Activated CD8-positive, alpha-beta memory T cell treated with anti-CD3 and anti-CD28 coated beads for 48 hours (primary cell): ENCODE measurements at regions not wholly inside any gene's neighbourhood (a gene's known extent, or its start where the extent isn't known, plus 50 kb on each side); places are given as distances from the start of the nearest gene placed in this dataset.
"Not testable (repeated sequence)": the region's sequence is repeated elsewhere in the genome, so short reads cannot be mapped to it uniquely, and the experiment has no call there.

ENCODE experiments used
- DNase-seq, 3 experiments: peaks; one replicate each; pipeline ENCODE4 v3.0.0-alpha.2; 2020; ENCODE audit warnings: low read depth in 2 of 3, low spot score in 2 of 3

DNA sequence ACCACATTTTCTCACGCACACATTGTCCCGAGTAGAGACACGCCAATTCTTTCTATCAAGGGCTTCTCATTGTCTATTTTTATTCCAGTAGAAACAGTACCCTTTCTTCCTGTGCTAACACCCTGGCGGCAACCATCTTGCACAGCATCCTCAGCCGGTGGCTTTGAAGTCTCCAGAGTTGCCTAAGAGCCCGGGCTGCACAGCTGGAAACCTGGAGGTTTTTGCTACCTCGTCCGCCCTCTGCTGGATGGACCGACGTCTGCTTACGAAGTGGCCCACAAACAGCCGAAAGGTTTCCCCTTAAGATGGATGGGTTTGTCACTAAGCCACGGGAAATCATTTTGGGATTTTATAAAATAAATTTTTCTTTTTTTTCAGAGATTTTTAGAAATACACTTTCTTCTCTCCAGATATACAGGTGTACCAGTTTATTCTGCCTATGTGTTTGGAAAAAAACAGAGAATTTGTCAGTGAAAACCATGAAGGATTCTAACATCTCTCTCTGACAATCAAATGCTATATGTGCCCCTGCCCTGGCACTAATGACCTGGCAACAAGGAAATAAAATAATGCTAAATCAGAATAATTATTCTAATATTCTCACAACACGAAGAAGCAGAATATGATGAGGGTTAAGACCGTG lies 81.8 kb upstream of the FAM204A start:
- peak; percentile 1 to 23 (median 22) for DNase-seq

DNA sequence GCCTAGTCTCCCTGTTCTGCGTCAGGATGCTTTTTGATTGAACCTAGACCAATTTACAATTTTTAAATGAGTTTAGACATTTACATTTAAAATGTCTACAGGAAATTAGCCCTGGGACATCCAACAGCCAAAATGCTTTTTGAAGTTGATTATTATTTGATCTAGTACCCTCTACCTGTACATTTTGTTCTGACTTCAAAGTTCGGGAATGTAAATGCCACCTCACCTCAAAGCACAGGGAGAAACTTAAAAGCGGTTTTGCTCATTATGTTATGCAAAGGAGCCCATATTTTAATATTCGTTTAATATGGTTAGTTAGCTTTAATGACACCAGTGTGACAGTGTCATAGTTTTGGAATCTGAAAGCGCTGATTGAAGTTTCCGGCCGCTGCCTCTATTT lies 80.1 kb upstream of the FAM204A start:
- no peak for DNase-seq

DNA sequence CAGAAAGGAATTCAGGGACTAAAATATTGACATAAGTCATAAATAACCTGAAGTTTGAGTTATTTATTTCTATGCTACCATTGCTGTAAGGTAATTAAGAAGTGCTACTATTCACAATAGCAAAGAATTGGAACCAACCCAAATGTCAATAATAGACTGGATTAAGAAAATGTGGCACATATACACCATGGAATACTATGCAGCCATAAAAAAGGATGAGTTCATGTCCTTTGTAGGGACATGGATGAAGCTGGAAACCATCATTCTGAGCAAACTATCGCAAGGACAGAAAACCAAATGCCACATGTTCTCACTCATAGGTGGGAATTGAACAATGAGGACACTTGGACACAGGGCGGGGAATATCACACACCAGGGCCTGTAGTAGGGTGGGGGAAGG lies 77.9 kb upstream of the FAM204A start:
- DNase-seq: not testable (repeated sequence)

DNA sequence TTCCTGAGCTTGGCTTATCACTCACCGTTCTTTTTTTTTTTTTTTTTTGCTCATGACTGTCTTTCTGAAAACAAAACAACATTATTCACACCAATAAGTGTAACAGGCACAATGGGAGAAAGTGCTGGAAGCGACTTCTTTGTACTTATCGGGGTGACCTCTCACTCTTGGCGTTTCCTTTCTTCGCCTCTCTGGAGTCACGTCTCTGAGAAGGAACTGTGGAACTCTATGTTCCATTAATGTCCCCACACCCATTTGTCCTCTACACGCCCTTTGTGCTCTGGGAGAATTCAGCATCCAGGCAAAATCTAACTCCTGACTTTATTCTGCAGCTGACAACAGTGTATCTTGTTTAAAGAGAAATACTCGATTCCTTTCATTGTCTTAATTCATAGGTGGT lies 70.8 kb upstream of the FAM204A start:
- no peak for DNase-seq

DNA sequence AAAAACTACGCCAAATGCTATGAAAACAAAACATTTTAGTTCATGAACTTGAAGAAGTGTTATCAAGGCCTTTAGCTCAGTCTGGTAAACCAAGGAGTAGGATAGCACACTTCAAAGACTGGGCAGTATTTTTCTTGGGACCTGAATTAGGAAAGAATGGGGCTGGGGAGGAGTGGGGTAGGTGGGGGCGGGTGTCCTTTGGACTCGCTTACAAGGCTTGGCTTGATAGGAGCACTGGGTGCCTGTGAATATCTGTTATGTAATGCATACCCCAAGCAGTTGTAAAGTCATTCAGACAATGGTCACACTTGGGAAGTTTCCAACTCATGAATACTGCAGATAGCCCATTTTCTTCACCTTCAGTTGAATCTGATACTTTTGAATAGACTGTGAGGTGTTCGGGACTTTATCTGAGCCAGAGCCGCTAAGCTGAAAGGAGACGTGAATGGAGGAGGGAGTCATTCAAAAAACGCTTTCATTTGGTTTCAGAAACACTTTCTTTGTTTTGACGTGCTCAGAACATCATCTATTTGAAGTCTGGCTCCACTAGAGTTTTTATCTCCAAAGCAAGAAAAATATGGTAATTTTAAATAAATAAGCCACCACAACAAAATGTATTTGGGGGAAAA lies 70.1 kb upstream of the FAM204A start:
- DNase-seq: no peak

DNA sequence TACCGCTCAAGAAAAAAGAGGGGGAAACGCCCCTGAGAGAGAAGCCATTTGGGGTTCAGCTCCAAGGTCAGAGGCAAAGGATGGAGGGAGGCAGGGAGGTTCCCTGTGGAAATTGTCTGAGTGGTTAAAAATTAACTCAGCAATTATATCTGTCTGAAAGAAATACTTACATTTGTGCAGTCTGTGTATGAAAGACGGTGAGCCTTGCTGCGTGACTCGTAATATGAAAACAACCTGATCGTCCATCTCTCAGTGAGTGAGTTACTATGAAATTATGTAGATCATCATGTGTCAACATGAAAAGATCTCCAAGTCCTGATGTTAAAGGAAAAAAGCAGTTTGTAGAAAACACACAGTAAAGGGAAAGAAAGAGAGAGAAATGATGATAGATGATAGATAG lies 67.2 kb upstream of the FAM204A start:
- DNase-seq: no peak

DNA sequence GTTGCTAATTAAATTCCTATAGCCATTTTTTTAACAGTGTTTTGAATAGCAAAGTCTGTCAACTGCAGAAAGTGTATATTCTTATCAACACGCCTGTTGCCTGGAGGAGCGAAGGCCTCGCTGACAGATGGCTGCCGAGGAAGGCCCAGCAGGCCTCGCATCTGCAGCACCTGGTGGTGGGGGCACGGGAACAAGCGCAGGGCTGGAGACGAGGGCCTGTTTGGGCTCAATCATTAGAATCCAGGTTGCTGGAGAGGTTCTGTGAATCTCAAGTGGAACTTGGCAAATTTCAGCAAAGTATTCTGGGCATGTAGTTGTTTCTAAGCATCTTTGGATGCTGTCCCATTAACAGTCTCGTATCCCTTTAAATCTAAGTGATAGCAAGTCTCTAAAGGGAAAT lies 66.1 kb upstream of the FAM204A start:
- DNase-seq: no peak

DNA sequence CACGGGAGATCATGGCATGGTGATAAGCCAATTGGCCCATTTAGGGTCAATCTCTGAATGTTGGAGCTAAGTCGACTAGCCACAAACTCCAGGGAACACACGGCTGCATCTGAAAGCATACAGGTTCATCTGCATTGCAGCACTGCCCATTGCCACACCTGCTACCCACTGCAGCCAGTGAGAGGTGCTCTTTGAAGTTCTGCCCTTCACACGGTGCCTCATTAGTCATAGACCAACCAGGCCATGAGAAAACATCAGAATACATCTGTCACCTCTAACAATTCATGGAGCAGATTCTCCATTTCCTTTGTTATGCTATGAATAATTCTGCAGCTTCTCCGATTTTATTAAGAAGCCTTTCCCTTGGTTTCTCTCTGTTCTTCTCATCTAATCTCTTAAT lies 65.7 kb upstream of the FAM204A start:
- no peak for DNase-seq

DNA sequence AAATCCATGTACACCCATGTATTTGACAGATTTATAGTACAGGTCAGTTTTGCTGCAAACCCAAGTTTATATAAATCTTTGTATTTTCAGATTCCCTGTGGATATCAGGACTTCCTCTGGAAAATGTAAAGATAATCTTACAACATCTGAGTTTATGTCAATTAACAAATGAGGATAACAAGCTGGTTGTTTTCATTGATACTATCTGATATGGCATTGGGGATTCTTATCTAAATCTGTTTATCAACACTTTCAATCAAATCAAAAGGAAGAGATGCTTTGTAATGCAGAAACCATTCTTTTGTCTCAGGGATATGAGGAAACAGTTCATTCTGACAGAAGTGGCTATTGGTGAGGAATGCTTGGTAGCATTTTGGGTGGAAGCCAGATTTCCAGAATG lies 64.9 kb upstream of the FAM204A start:
- no peak for DNase-seq

DNA sequence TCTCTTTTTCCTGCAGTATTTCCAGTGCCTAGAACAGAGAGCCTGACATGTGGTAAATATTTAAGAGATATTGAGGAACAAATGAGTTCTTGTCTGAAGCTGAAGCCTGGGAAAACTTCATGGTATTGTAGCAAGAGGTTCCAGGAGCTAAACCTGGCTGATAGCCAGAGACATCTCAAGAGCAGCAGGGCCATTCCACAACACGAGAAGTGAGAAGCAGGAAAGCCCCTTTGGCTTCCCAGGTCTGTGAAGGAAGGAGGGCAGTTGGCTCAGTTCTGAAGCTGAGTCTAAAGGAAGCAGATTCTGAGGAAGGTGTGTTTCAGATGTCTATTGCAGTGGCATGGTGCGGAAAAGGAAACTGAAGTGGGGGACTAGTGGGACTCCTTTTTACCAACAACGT lies 63.8 kb upstream of the FAM204A start:
- DNase-seq: no peak

DNA sequence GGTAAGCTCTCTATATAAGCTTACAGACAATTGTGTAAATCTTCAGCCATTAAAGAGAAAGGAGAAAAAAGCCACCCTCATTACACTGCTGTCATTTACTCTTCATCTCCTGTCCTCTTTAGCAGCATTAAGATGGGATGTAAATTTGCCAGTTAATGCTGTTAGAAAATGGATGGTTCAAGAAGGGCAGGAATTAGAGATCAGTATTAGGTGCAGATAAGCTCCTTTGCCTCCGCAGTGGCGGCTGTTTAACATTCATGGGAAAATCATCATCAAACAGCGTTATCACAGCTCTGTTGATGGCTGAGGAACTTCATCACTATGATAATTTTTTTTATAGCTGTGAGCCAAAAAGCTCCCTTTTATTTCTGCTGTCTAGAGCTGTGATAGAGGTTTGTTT lies 61.8 kb upstream of the FAM204A start:
- DNase-seq: no peak

DNA sequence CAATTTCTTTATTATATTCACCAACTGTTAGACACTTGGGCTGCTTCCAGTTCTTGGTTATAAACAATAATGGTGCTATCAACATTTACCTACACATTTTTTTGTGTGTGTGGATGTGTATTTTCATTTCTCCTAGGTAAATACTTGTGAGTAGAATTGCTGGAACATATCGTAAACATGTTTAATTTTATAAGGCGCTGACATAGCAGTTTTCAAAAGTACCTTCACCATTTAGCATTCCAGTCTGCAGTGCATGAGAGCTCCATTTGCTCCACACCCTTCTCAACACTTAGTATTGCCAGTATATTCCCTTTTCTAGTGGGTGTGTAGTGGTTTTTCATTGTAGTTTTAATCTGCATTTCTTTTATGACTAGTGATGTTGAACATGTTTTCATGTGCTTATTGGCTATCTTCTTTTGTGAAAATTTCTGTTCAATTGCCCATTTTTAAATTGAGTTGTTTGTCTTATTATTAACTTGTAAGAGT lies 59.6 kb upstream of the FAM204A start:
- DNase-seq: no peak

DNA sequence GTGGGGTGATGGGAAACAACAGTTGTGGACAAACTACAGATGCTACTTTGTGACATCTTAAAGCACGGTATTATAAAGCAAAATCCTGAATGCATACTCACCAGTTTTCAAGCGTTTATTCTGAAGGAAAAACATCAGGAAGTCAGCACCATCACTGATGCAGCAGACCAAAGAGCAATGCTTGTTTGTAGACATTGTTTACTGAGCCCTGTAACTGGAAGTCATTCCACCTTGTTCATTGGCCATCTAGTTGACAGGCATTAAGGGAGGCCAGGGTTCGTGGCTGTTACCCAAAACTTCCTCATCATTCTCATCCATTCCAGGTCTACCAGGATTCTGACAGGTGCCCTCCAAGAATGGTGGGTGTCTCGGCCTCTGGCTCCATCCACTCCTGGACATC lies 55.3 kb upstream of the FAM204A start:
- DNase-seq: no peak

DNA sequence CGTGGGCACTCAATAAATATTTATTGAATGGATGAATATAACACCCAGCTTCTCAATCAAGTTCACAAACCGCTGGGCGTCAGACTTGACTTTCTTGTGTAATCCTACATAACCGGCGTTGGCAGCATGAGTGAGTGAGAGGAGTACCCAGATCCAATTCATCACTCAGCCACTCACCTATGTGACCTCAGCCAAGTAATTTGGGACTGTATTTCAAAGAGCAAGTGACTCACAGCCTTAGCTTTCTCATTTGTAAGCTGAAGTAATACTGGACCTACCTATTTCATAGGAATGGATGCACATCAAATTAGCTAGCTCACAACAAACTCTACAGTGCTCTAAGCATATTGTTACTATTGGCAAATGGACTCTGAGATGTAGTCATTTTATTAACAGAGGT lies 53.8 kb upstream of the FAM204A start:
- DNase-seq: no peak

DNA sequence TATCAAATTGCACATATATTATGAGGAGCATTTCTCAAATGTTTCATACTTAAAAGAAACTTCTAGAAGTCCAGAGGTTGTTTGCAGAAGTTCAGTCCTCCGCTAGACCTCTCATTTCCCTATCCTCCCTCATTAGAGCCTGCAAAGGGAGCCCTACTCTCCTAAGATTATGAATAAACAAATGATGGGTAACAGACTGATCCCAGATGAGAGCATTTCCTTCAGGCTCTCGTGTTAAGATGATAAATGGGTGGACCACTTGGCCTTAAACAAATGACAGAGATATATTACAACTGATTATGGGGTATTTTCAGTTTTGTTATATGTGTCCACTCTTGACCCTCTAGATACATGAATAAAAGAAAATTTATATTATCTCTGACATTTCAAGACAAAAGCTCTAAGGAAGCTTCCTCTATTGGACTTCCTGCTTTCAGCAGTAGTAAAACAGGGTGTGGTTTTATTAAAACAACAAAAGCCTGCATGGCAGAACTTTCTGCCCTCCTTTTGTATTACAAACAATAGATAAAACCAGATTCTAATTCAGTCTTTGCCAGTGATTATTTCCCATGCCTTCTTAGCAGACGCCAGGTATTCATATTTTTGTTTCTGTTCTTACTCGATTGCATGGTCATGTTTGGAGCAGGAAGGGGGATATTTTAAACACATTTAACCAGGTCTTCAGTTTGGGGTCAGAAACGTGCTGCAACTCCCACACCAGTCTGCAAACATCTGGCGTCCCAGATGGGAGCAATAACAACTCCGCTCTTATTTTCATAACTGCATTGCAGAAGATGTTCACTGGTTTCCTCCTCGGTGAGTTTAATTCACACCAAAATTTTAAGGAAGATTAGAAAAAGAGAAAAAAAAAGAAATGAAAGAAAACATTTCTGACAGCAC lies 52.4 kb upstream of the FAM204A start:
- DNase-seq: no peak

DNA sequence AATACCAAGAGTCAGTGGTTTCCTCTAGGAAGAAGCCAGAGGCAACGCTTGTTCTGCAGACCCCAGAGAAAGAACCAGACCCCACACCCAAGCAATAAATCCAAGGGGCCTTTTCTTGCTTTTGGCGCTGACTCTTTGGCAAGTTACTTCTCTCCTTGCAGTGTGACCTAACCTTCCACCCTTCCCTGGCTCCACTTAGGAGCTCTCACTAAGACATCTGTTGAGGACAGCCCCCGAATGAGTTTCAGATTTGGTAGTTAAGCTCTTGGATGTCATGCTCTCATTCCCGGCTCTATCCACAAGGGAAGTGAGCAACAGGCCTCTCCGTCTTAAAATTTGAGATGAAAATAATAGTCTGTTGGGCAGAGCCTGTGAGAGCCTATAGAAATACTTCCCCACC lies 50.6 kb upstream of the FAM204A start:
- DNase-seq: no peak
